Activated CD4-positive, alpha-beta T cell treated with anti-CD3 and anti-CD28 coated beads, Interleukin-2, amount 50 U/mL, for 4 hours (primary cell): ENCODE measurements at regions not wholly inside any gene's neighbourhood (a gene's known extent, or its start where the extent isn't known, plus 50 kb on each side); places are given as distances from the start of the nearest gene placed in this dataset.
A peak's percentile ranks its signal among the peaks of the same experiment; 100 is the strongest.

ENCODE experiments used
- DNase-seq, 2 experiments: peaks; one replicate each; pipeline ENCODE4 v3.0.0-alpha.2; 2020

- DNase-seq, result no peak
Measured at GRCh38 chr2:34123996-34124785, 525.1 kb upstream of the FAM98A start.

- no peak for DNase-seq
Measured at GRCh38 chr2:34121076-34121475, 522.0 kb upstream of the FAM98A start.

- no peak for DNase-seq
Measured at GRCh38 chr2:34115076-34115475, 516.0 kb upstream of the FAM98A start.

GRCh38 chr2:34112161-34112560 lies 513.1 kb upstream of the FAM98A start:
- DNase-seq, result no peak

- DNase-seq, result no peak
Measured at GRCh38 chr2:34110392-34110791, 511.3 kb upstream of the FAM98A start.

- no peak for DNase-seq
Measured at GRCh38 chr2:34107811-34108210, 508.7 kb upstream of the FAM98A start.

- DNase-seq, result no peak
Measured at GRCh38 chr2:34105006-34105767, 506.1 kb upstream of the FAM98A start.

GRCh38 chr2:34104601-34105000 lies 505.5 kb upstream of the FAM98A start:
- DNase-seq, result no peak

GRCh38 chr2:34103437-34103836 lies 504.3 kb upstream of the FAM98A start:
- no peak for DNase-seq

GRCh38 chr2:34102339-34102738 lies 503.2 kb upstream of the FAM98A start:
- no peak for DNase-seq

- DNase-seq, result no peak
Measured at GRCh38 chr2:34099377-34099776, 500.3 kb upstream of the FAM98A start.

- DNase-seq, result no peak
Measured at GRCh38 chr2:34098256-34098655, 499.2 kb upstream of the FAM98A start.

- peak; percentile 12 to 26 for DNase-seq
Measured at GRCh38 chr2:34096562-34097171, 497.6 kb upstream of the FAM98A start.

- no peak for DNase-seq
Measured at GRCh38 chr2:34093790-34094189, 494.7 kb upstream of the FAM98A start.

GRCh38 chr2:34070196-34070595 lies 471.1 kb upstream of the FAM98A start:
- no peak for DNase-seq

- no peak for DNase-seq
Measured at GRCh38 chr2:34069604-34070003, 470.5 kb upstream of the FAM98A start.

- DNase-seq, result no peak
Measured at GRCh38 chr2:34050413-34050812, 451.3 kb upstream of the FAM98A start.

- no peak for DNase-seq
Measured at GRCh38 chr2:34045101-34045655, 446.1 kb upstream of the FAM98A start.

GRCh38 chr2:34037886-34038285 lies 438.8 kb upstream of the FAM98A start:
- no peak for DNase-seq

- no peak for DNase-seq
Measured at GRCh38 chr2:34037157-34037556, 438.1 kb upstream of the FAM98A start.

- no peak for DNase-seq
Measured at GRCh38 chr2:34031097-34031496, 432.0 kb upstream of the FAM98A start.

GRCh38 chr2:34030273-34030672 lies 431.2 kb upstream of the FAM98A start:
- no peak for DNase-seq

GRCh38 chr2:34029073-34029472 lies 430.0 kb upstream of the FAM98A start:
- no peak for DNase-seq

- DNase-seq, result no peak
Measured at GRCh38 chr2:34025196-34025595, 426.1 kb upstream of the FAM98A start.
